ENCODE measurements at regions not wholly inside any gene's neighbourhood (a gene's known extent, or its start where the extent isn't known, plus 50 kb on each side); places are given as distances from the start of the nearest gene placed in this dataset.
"Not testable (repeated sequence)": the region's sequence is repeated elsewhere in the genome, so short reads cannot be mapped to it uniquely, and the experiment has no call there.

DNA sequence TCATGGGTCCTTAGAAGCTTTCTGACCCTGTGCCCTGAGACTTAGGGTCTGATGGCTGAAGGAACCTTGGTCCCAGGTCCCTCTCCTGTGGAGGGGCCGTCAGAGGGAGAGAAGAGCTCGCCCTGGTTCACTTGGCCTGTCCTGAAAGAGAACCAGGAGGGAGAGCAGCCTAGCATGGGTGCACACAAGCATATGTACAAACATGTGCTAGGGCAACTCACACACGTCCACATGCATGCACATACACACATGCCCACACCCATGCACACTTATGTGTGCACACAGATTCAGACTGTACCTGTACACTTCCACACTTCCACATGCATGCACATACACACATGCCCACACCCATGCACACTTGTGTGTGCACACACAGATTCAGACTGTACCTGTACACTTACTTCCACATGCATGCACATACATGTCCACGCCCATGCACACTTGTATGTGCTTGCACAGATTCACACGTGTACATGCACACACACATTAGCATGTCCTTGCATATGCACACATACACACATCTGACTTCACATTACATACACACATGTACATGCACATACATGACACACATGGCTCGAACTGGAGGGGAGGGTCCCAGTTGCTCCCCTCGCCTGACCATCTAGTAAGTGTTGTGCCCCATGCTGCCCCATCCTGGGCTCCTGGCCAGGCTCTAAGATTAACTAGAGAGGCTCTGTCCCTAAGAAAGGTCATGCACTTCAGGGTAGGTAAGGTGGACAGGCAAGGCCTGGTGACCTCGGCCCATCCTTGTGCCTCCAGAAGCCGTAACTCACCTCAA, 122.0 kb downstream of the METRNL start:
- DNase-seq (ENCODE audit: low read depth), result no peak
- TF ChIP-seq CTCF (IDR thresholded peaks at IDR 0.05; ENCODE audit: control insufficient read depth, insufficient read depth, low read depth, low read length, missing control alignments), result no peak
- no peak overlapping the region for H3K4me3 ChIP-seq (ENCODE audit: control insufficient read depth, low read depth, low read length)

- H3K4me3 ChIP-seq (ENCODE audit: control insufficient read depth, low read depth, low read length), result no peak overlapping the region
- TF ChIP-seq CTCF (IDR thresholded peaks at IDR 0.05; ENCODE audit: control insufficient read depth, insufficient read depth, low read depth, low read length, missing control alignments), result no peak
- DNase-seq (ENCODE audit: low read depth), result no peak
Measured at GRCh38 chr17:83202002-83203000, 122.9 kb downstream of the METRNL start.

GRCh38 chr17:83203073-83203471, 123.7 kb downstream of the METRNL start:
- H3K4me3 ChIP-seq (ENCODE audit: control insufficient read depth, low read depth, low read length), result no peak overlapping the region
- TF ChIP-seq CTCF (IDR thresholded peaks at IDR 0.05; ENCODE audit: control insufficient read depth, insufficient read depth, low read depth, low read length, missing control alignments), result no peak
- DNase-seq (ENCODE audit: low read depth), result peak; percentile 98

- no peak for DNase-seq (ENCODE audit: low read depth)
- H3K4me3 ChIP-seq (ENCODE audit: control insufficient read depth, low read depth, low read length), result no peak overlapping the region
- TF ChIP-seq CTCF (IDR thresholded peaks at IDR 0.05; ENCODE audit: control insufficient read depth, insufficient read depth, low read depth, low read length, missing control alignments), result no peak
Measured at GRCh38 chr17:83203472-83204221, 124.2 kb downstream of the METRNL start.

- no peak for TF ChIP-seq CTCF (IDR thresholded peaks at IDR 0.05; ENCODE audit: control insufficient read depth, insufficient read depth, low read depth, low read length, missing control alignments)
Measured at GRCh38 chr17:83204230-83204725, 124.9 kb downstream of the METRNL start.

DNA sequence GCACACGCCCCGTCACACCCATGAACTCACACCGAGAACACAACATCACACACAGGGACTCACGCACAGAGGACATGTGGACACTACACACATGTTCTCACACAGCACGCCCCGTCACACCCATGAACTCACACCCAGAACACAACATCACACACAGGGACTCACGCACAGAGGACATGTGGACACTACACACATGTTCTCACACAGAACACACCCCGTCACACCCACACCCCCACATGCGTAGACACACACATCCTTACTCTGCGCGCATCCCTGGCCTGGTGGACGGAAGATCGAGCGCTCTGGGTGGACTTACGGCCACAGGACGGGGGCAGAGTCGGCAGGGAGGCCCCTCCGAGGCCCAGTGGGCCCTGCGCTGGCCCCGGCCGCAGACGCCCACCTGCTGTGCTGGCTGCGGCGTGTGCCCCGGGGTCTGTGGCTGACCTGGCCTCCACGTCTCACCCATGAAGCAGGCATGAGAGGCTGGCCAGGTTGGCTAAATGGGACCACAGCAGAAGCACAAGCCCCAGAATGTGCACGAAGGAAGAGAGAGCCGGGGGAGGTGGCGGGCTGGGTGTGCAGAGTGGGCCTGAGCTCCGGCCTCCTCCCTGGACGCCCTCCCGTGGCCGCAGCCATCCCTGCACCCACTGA, 125.5 kb downstream of the METRNL start:
- not testable (repeated sequence) for DNase-seq (ENCODE audit: low read depth); H3K4me3 ChIP-seq (ENCODE audit: control insufficient read depth, low read depth, low read length)

More at GRCh38 chr17:83204230-83204725, 124.9 kb downstream of the METRNL start:
- DNase-seq (ENCODE audit: low read depth), result no peak
- H3K4me3 ChIP-seq (ENCODE audit: control insufficient read depth, low read depth, low read length), result no peak overlapping the region
